Activated CD4-positive, alpha-beta T cell treated with anti-CD3 and anti-CD28 coated beads, Interleukin-2, amount 10 ng/mL, durations not matched to agents 7 days and 5 days (primary cell): ENCODE measurements at regions not wholly inside any gene's neighbourhood (a gene's known extent, or its start where the extent isn't known, plus 50 kb on each side); places are given as distances from the start of the nearest gene placed in this dataset.
"Not testable (repeated sequence)": the region's sequence is repeated elsewhere in the genome, so short reads cannot be mapped to it uniquely, and the experiment has no call there.

Experiments used
- CTCF ChIA-PET: fragments of 350-600 bp; sonication (Branson Sonifier 250); formaldehyde crosslinking; loops from one replicate; lab custom pipeline; 2021; ENCODE audit warnings: antibody characterized with exemption; lab: Charles Lee
- POLR2A ChIA-PET: fragments of 350-600 bp; sonication (Branson Sonifier 250); formaldehyde crosslinking; loops from one replicate; lab custom pipeline; 2021; ENCODE audit warnings: antibody characterized with exemption; lab: Charles Lee
- DNase-seq: peaks from one replicate; pipeline ENCODE4 v3.0.0-alpha.2; 2020
- H3K27ac Mint-ChIP-seq: one replicate; pipeline ENCODE4 v1.8.0; 2021; ENCODE audit warnings: mild to moderate bottlenecking, moderate library complexity, mixed read lengths
- H3K27me3 Mint-ChIP-seq: one replicate; pipeline ENCODE4 v1.8.0; 2021; ENCODE audit warnings: mixed read lengths
- H3K36me3 Mint-ChIP-seq: one replicate; pipeline ENCODE4 v1.8.0; 2021; ENCODE audit warnings: low read depth, mixed read lengths
- H3K4me1 Mint-ChIP-seq: one replicate; pipeline ENCODE4 v1.8.0; 2021; ENCODE audit warnings: mixed read lengths
- H3K4me3 Mint-ChIP-seq: one replicate; pipeline ENCODE4 v1.8.0; 2021; ENCODE audit warnings: mild to moderate bottlenecking, moderate library complexity, mixed read lengths
- H3K9me3 Mint-ChIP-seq: one replicate; pipeline ENCODE4 v1.8.0; 2021; ENCODE audit warnings: mixed read lengths

DNA sequence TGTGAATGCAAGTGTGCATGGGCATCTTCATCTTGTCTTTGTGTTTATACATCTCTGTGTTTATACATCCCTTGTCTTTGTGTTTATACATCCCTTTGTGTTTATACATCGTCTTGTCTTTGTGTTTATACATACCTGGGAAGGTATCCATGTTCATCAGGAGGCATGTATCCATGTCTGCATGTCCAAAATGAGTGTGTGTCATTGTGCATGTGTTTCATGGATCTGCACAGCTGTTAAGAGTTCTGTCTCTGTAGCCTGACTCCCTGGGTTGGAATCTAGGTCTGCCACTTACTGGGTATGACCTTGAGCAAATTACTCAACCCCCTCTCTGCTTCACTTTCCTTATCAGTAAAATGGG is 50.1 kb upstream of the SIRPA start:
- CTCF ChIA-PET: no interaction called here
- Mint-ChIP-seq H3K27me3 (peaks cover 6% of the 10 kb centered on the region), H3K9me3 (peaks cover 5% of the 10 kb centered on the region), H3K4me1 (peaks cover 6% of the 10 kb centered on the region), H3K27ac (no peak overlapping the region), H3K36me3 (peaks cover 2% of the 10 kb centered on the region), H3K4me3 (no peak overlapping the region)
- POLR2A ChIA-PET: no interaction called here
- no peak for DNase-seq

DNA sequence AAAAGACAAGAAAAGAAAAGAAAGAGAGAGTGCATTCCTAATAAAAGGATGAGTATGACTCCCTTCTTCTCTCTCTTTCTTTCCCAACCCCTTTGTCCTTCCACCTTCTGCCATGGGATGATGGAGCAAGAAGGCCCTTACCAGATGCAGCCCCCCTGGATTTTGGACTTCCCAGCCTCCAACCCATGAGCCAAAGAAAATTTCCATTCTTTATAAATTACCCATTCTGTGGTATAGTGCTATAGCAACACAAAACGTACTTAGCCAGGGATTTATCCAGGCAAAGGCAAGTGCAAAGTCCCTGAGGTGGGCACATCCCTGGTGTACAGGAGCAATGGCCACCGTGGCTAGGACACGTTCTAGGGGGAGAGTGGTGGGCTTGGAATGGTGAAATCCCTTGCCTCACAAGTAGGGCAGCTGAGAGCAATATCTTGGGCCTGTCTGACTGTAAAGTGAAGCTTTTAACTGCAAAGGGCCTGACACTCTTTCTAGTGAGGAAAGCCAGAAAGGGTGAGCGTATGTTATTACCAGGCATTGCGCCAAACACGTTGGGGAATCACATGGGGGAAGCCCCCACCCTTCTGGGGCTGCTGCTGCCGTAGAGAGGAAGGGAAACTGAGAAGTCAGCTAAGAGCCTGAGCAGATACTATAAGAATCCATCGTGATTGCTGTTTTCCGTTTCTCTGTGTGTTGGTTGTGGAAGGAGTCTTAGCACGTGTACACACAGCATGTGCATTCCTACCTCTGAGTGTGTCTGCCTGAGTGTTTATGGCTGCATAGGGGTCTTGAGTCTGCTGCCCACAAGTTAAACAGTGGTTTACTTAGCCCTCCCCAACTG is 50.7 kb upstream of the SIRPA start:
- Mint-ChIP-seq H3K36me3 (peaks cover 2% of the 10 kb centered on the region), H3K27ac (no peak overlapping the region), H3K27me3 (peaks cover 6% of the 10 kb centered on the region), H3K4me1 (peaks cover 3% of the 10 kb centered on the region), H3K4me3 (no peak overlapping the region), H3K9me3 (peaks cover 5% of the 10 kb centered on the region)
- ChIA-PET POLR2A (no interaction called here), CTCF (no interaction called here)
- DNase-seq: no peak

DNA sequence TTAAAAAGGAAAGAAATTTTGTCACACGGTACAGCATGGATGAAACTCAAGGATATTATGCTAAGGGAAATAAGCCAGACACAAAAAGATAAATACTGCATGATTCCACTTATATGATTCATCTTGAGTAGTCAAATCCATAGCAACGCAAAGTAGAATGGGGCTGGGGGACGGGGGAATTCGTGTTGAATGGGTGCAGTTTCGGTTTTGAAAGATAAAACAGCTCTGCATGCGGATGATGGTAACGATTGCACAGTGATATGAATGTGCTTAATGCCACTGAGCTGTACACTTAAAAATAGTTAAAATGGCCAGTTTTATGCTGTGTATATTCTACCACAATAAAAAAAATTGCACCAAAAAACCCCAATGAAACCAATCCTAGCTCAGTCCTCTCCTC is 52.9 kb upstream of the SIRPA start:
- Mint-ChIP-seq H3K27me3 (no peaks in the 10 kb centered on the region), H3K36me3 (no peaks in the 10 kb centered on the region), H3K4me3 (no peak overlapping the region), H3K9me3 (peaks cover under 1% of the 10 kb centered on the region), H3K4me1 (peaks cover 3% of the 10 kb centered on the region), H3K27ac (no peak overlapping the region)
- CTCF ChIA-PET: no interaction called here
- POLR2A ChIA-PET: no interaction called here
- no peak for DNase-seq

DNA sequence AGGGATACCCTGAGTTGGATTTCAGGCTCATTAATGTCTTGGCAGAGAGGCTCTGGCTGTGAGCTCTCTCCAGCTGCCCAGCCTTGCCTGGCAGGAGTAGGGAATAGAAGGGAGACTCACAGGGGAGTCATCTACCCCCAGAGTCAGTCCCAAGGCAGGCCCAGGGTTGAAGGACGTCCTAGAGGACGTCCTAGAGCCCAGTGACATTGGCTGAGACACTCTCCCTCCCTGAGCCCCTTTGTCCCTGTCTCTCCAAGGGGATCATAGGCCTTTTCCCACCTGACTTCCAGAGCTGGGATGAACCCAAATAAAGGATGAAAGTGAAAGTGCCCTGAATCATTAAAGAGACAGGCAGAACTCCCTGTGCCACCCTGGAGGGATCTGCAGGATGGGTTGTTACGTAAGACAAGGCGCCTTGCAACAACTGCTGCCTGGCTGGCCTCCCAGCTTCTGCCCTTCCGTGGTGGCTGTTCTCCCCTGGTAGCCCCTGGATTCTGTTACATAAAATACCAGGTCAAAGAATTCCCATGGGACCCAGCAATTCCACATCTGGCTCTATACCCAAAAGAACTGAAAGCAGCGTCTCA is 53.6 kb upstream of the SIRPA start:
- no peaks in the 10 kb centered on the region for H3K27me3 Mint-ChIP-seq
- H3K9me3 Mint-ChIP-seq: no peaks in the 10 kb centered on the region
- ChIA-PET POLR2A (no interaction called here), CTCF (no interaction called here)
- H3K4me3 Mint-ChIP-seq: no peak overlapping the region
- peaks cover 3% of the 10 kb centered on the region for H3K4me1 Mint-ChIP-seq
- no peak overlapping the region for H3K27ac Mint-ChIP-seq
- no peaks in the 10 kb centered on the region for H3K36me3 Mint-ChIP-seq
- DNase-seq: no peak

DNA sequence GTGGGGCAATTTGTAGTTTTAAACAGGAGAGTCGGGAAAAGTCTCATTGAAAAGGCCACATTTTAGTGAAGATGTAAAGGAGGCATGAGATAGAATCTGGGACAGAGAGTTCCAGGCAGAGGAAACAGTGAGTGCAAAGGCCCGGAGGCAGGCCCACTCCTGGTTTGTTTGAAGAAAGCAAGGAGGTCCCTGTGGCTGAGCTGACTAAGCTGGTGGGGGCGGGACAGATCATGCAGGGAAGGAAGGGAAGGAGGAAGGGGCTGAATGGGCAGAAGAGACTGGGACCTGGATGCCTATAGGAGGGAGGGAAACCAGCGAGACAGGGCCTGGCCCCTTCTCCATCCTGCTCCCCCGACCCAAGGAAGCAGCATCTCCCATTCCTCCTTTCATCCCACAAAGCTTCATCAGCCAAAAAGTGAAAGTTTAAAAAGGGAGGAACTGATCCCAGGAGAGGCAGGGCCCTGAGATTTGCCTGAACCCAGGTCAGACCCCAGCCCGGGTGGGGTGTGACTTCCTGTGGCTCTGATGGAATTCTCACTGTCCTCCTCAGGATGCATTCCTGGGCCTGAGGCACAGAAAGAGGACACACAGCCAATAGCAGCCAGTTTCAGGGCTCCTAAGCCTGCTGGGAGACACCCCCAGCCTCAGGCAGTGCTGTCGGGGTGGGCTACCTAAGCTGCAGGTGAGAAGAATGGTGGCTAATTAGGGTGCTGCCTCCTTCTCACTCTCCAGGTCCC is 54.2 kb upstream of the SIRPA start:
- POLR2A ChIA-PET: no interaction called here
- Mint-ChIP-seq H3K4me1 (peaks cover 3% of the 10 kb centered on the region), H3K36me3 (no peaks in the 10 kb centered on the region), H3K4me3 (no peak overlapping the region), H3K9me3 (no peaks in the 10 kb centered on the region), H3K27ac (no peak overlapping the region), H3K27me3 (no peaks in the 10 kb centered on the region)
- DNase-seq: no peak
- CTCF ChIA-PET: interaction anchor here (1.2 kb wide), 1 partner anchor 10 kb away, joined by 6 read pairs; no protein-coding TSS in a partner anchor

DNA sequence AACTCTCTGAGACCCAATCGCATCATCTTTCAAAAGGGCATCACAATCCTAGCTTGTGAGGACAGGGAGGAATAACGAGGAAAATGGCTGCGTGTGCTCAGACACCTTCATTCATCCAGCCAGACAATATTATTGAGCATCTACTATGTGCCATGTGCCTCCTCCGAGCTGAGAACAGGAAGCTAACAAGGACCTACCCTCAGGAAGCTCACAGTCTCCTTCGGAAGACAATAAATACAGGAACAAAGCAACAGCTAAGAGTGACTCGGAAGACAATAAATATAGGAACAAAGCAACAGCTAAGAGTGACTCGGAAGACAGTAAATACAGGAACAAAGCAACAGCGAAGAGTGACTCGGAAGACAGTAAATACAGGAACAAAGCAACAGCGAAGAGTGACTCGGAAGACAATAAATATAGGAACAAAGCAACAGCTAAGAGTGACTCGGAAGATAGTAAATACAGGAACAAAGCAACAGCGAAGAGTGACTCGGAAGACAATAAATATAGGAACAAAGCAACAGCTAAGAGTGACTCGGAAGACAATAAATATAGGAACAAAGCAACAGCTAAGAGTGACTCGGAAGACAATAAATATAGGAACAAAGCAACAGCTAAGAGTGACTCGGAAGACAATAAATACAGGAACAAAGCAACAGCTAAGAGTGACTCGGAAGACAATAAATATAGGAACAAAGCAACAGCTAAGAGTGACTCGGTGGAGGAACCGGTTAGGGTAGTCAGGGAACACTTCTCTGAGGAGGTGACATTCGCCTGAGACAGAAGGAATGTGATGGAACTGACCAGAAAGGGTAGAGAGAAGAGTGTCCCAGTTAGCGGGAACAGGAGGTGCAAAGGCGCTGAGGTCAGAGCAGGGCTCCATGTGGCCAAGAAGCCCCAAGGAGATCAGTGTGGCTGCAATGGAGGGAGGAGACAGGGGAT is 55.6 kb upstream of the SIRPA start:
- H3K27ac Mint-ChIP-seq, H3K4me3 Mint-ChIP-seq, POLR2A ChIA-PET, H3K4me1 Mint-ChIP-seq, H3K9me3 Mint-ChIP-seq, H3K27me3 Mint-ChIP-seq, H3K36me3 Mint-ChIP-seq, DNase-seq: not testable (repeated sequence)
- CTCF ChIA-PET: interaction anchor here (0.6 kb wide), 1 partner anchor 60 kb away, joined by 3 read pairs; no protein-coding TSS in a partner anchor

DNA sequence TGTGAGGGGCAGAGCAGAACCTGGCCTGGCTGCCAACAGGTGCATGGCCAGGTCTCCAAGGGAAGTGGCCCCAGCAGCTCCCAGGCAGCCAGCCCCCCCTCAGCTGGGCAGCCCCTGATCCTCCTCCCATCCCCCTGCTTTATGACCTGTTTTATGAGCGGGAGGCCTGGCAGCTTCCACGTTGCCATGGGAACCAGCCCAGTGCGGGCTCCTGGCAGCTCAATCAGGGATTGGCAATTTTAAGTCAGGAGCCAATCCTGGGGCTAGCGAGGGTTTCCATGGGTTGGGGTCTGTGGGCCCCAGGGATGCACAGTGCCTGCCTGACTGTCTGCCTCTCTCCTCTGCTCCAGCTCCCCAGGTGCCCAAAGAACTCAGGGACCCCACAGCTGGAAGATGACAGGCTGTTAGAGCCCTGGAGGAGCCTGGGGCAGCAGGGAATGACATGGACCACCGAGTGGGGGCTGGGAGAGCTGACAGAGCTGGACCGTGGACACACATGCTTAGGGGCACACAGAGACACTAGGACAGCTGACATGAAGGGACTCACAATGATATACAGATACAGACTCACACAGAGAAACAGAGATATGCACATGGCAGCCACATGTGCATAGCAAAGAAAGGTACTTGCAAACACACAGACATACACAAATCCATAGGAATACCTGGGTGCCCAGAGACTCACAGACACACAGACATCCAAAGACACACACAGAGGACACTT is 56.5 kb upstream of the SIRPA start:
- Mint-ChIP-seq H3K27me3 (no peaks in the 10 kb centered on the region), H3K27ac (no peak overlapping the region), H3K36me3 (no peaks in the 10 kb centered on the region), H3K4me3 (no peak overlapping the region), H3K4me1 (no peaks in the 10 kb centered on the region), H3K9me3 (no peaks in the 10 kb centered on the region)
- ChIA-PET CTCF (interaction anchor here (1.2 kb wide), 2 partner anchors 8 to 10 kb away, joined by 3 read pairs; no protein-coding TSS in a partner anchor), POLR2A (no interaction called here)
- no peak for DNase-seq

DNA sequence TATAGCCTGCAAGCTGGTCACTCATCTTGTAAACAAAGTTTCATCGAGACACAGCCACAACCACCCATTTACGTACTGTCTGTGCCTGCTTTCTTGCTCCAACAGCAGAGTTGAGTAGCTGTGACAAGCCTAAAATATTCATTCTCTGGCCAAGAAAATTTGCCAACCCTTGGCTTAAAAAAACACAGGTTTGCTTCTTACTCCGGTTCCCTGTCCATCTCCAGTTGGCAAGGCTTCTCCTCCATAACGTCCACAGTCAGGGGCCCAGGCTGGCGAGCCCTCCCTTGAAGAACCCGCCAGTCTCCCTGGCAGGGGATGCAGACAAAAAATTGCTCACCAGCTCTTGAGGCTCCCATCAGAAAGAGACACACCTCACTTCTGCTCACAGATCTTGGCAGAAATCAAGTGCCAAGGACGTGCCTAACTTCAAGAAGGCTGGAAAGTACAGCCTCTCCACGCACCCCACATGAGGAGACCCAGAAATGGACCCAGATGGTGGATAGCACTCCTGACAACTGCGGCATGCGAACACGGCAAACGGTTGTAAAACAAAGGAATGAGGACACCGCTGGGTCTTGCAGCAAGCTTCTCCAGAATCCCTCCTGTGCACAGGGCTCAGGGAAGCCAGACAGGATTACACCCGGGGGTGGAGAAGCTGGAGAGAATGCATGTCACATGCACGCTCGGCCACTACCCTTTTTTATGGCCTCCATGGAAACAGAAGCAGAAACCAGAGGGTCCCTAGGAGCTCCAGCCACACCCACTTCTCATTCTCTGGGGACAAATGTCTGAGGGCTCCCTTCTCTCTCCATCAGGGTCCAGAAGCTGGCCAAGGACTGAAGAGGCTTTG is 59.8 kb upstream of the SIRPA start:
- ChIA-PET CTCF (no interaction called here), POLR2A (no interaction called here)
- H3K4me1 Mint-ChIP-seq: no peaks in the 10 kb centered on the region

DNA sequence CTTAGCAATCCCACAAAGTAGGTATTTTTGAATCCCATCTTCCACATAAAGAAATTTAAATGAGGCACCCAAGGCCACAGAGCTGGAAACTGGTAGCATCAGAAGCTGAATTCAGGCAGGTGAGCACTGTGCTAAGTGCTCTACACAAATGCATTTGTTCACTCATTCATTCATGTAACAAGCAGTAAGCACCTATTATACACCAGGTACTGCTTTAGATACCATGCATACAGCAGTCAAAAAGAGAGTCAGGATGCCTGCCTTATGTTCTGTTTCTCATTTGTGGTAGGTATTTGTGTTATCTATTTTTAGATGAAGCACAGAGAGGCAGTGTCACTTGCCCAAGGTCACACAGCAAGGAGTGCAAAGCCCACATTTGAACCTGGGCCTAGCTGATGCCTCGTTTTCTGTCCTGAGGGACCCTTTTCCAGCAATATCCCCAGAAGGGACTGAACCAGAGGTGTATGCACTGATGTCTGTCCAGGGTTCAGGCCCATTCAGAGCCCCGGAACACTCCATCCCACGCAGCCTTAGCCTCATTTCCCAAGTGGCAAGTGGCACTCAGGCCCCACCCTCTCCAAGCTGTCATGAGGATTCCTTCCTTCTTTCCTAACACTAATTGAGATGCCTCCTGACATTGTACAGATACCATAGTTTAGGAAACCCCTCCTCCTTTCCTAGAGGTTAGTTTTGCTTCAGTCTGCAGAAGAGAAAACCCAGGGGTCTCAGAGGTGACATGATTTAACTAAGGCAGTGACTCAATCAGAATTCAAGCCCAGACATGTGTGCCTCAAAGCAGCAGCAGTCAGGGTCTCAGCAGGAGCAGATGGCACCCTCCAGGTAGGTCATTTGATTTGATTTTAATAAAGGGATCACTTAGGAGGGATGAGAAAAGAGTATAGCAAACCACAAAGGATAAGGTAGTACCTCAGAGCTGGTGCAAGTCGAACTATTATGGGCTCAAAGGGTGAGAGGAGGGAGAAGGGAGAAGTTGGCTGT is 61.2 kb upstream of the SIRPA start:
- Mint-ChIP-seq H3K9me3 (no peaks in the 10 kb centered on the region), H3K27ac (no peak overlapping the region), H3K27me3 (peaks cover 1% of the 10 kb centered on the region), H3K4me3 (no peak overlapping the region), H3K4me1 (no peaks in the 10 kb centered on the region), H3K36me3 (no peaks in the 10 kb centered on the region)
- POLR2A ChIA-PET: no interaction called here
- CTCF ChIA-PET: no interaction called here
- DNase-seq: no peak

More for the DNA sequence above, 59.8 kb upstream of the SIRPA start:
- no peak for DNase-seq
- Mint-ChIP-seq H3K27me3 (peaks cover 1% of the 10 kb centered on the region), H3K36me3 (no peaks in the 10 kb centered on the region), H3K27ac (no peak overlapping the region), H3K9me3 (no peaks in the 10 kb centered on the region), H3K4me3 (no peak overlapping the region)

DNA sequence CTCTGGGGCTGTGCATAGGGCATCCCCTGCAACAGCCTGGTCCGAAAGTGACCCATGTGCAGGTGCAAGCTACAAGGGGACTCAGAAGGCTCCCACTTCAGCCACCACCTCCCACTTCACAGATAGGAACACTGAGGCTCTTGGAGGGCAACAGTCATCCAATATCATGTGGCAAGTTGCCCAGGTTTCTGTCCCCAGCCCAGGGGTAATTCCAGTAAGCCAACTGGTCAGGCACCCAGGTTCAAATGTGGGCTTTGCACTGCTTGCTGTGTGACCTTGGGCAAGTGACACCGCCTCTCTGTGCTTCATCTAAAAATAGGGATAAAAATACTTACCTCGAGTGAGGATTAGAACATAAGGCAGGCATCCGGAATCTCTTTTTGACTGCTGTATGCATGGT is 62.0 kb upstream of the SIRPA start:
- Mint-ChIP-seq H3K9me3 (no peaks in the 10 kb centered on the region), H3K36me3 (no peaks in the 10 kb centered on the region), H3K27me3 (peaks cover 2% of the 10 kb centered on the region), H3K4me1 (no peaks in the 10 kb centered on the region), H3K27ac (peak overlapping the region; percentile 25), H3K4me3 (no peak overlapping the region)
- ChIA-PET POLR2A (no interaction called here), CTCF (no interaction called here)
- no peak for DNase-seq
